PC-9 (cell line): ENCODE measurements at regions not wholly inside any gene's neighbourhood (a gene's known extent, or its start where the extent isn't known, plus 50 kb on each side); places are given as distances from the start of the nearest gene placed in this dataset.

Experiments
- BruUV-seq: library from RNA; stranded (reverse); fragments of 400-500 nt; replicated peaks from 2 replicates; lab custom pipeline; 2021; lab: Mats Ljungman, UMichigan
- CTCF ChIA-PET: fragments of 300-600 bp; sonication (Branson Sonifier 250); formaldehyde crosslinking; loops from one replicate; lab custom pipeline; 2022; ENCODE audit warnings: antibody characterized with exemption; lab: Charles Lee
- POLR2A ChIA-PET: fragments of 300-600 bp; sonication (Branson Sonifier 250); formaldehyde crosslinking; loops from one replicate; lab custom pipeline; 2022; ENCODE audit warnings: antibody characterized with exemption; ENCODE audit not compliant: unreplicated experiment; lab: Charles Lee
- DNase-seq, 2 experiments: peaks; one replicate each; pipeline versions ENCODE4 v3.0.0 to v3.0.0-alpha.2; 2015 to 2022; ENCODE audit warnings: mixed read lengths in 1 of 2
- H2AFZ ChIP-seq: fragments of 200-600 bp; sonication (generic); 2 replicates; pipeline ENCODE4 v1.8.1; 2017; ENCODE audit warnings: antibody characterized with exemption
- H3F3A ChIP-seq: fragments of 200-600 bp; sonication (generic); 2 replicates; pipeline ENCODE4 v1.8.1; 2017; ENCODE audit warnings: antibody characterized with exemption, mild to moderate bottlenecking, low read depth; ENCODE audit not compliant: insufficient read depth
- H3K27ac ChIP-seq: fragments of 200-600 bp; sonication (generic); 2 replicates; pipeline ENCODE4 v1.6.1; 2016; ENCODE audit warnings: mixed run types
- H3K27me3 ChIP-seq: fragments of 200-600 bp; sonication (generic); 2 replicates; pipeline ENCODE4 v1.6.1; 2016; ENCODE audit warnings: low read depth, mixed run types; ENCODE audit not compliant: insufficient read depth
- H3K36me3 ChIP-seq: fragments of 200-600 bp; sonication (generic); 2 replicates; pipeline ENCODE4 v1.6.1; 2016; ENCODE audit warnings: low read depth, mixed run types
- H3K4me1 ChIP-seq: fragments of 200-600 bp; sonication (generic); replicated peaks from 2 replicates; pipeline ENCODE4 v1.6.1; 2016; ENCODE audit warnings: mixed run types; ENCODE audit not compliant: insufficient read depth
- H3K4me2 ChIP-seq: fragments of 200-600 bp; sonication (generic); 2 replicates; pipeline ENCODE4 v1.6.1; 2017; ENCODE audit warnings: mixed run types
- H3K4me3 ChIP-seq: fragments of 200-600 bp; sonication (generic); 2 replicates; pipeline ENCODE4 v1.6.1; 2016; ENCODE audit warnings: mixed run types
- H3K79me2 ChIP-seq: fragments of 200-600 bp; sonication (generic); 2 replicates; pipeline ENCODE4 v1.6.1; 2017; ENCODE audit warnings: low read depth, mixed run types
- H3K9me2 ChIP-seq: fragments of 200-600 bp; sonication (generic); 2 replicates; pipeline ENCODE4 v1.8.1; 2017; ENCODE audit warnings: mild to moderate bottlenecking; ENCODE audit not compliant: insufficient read depth
- H3K9me3 ChIP-seq: fragments of 200-600 bp; sonication (generic); 2 replicates; pipeline ENCODE4 v1.8.1; 2016; ENCODE audit warnings: low read depth; ENCODE audit not compliant: insufficient read depth
- H4K20me1 ChIP-seq: fragments of 200-600 bp; sonication (generic); 2 replicates; pipeline ENCODE4 v1.8.1; 2017; ENCODE audit not compliant: insufficient read depth
- EZH2 ChIP-seq: fragments of 200-600 bp; sonication (generic); IDR thresholded peaks from 2 replicates; pipeline ENCODE4 v1.8.0; 2017; ENCODE audit warnings: antibody characterized with exemption, low read depth
- intact Hi-C: fragments of 100-400 bp; cut with micrococcal nuclease; formaldehyde crosslinking; loops from one replicate; pipeline ENCODE4 v1.10.0; 2022; ENCODE audit not compliant: unreplicated experiment
- TF ChIP-seq, protein P1 (sequence below): fragments of 200-600 bp; sonication (generic); conservative IDR thresholded peaks from 2 replicates; pipeline ENCODE4 v1.6.1; 2017; ENCODE audit warnings: mixed run types, antibody characterized with exemption, mild to moderate bottlenecking, moderate library complexity

GRCh38 chr4:104022831-104023230 is 303.0 kb upstream of the TACR3 start:
- intact Hi-C loops: no loop called here
- no peak overlapping the region for H3K4me2 ChIP-seq
- H3K9me3 ChIP-seq: no peaks in the 10 kb centered on the region
- no peaks in the 10 kb centered on the region for H3F3A ChIP-seq
- H3K27ac ChIP-seq: no peak overlapping the region
- no peak overlapping the region for H2AFZ ChIP-seq
- no peak for DNase-seq
- no TSS peak for BruUV-seq
- no peak overlapping the region for H3K4me3 ChIP-seq
- H3K4me1 ChIP-seq: no peaks in the 10 kb centered on the region
- no peaks in the 10 kb centered on the region for H3K27me3 ChIP-seq
- H3K9me2 ChIP-seq: no peaks in the 10 kb centered on the region
- no peaks in the 10 kb centered on the region for H3K36me3 ChIP-seq
- no peaks in the 10 kb centered on the region for H4K20me1 ChIP-seq
- ChIA-PET POLR2A (no interaction called here), CTCF (no interaction called here)
- no peaks in the 10 kb centered on the region for H3K79me2 ChIP-seq
- TF ChIP-seq EZH2: no peak
- TF ChIP-seq, protein P1, sequence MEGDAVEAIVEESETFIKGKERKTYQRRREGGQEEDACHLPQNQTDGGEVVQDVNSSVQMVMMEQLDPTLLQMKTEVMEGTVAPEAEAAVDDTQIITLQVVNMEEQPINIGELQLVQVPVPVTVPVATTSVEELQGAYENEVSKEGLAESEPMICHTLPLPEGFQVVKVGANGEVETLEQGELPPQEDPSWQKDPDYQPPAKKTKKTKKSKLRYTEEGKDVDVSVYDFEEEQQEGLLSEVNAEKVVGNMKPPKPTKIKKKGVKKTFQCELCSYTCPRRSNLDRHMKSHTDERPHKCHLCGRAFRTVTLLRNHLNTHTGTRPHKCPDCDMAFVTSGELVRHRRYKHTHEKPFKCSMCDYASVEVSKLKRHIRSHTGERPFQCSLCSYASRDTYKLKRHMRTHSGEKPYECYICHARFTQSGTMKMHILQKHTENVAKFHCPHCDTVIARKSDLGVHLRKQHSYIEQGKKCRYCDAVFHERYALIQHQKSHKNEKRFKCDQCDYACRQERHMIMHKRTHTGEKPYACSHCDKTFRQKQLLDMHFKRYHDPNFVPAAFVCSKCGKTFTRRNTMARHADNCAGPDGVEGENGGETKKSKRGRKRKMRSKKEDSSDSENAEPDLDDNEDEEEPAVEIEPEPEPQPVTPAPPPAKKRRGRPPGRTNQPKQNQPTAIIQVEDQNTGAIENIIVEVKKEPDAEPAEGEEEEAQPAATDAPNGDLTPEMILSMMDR: no peak

GRCh38 chr4:104022226-104022625 is 302.4 kb upstream of the TACR3 start:
- Histone ChIP-seq H3K9me2 (no peaks in the 10 kb centered on the region), H2AFZ (no peak overlapping the region), H3K9me3 (no peaks in the 10 kb centered on the region), H3K27me3 (no peaks in the 10 kb centered on the region), H3K36me3 (no peaks in the 10 kb centered on the region), H3K27ac (no peak overlapping the region), H3K4me2 (no peak overlapping the region), H3K4me1 (no peaks in the 10 kb centered on the region), H4K20me1 (no peaks in the 10 kb centered on the region), H3K4me3 (no peak overlapping the region), H3F3A (no peaks in the 10 kb centered on the region), H3K79me2 (no peaks in the 10 kb centered on the region)
- ChIA-PET POLR2A (no interaction called here), CTCF (no interaction called here)
- DNase-seq: no peak
- no TSS peak for BruUV-seq
- TF ChIP-seq, protein P1: no peak
- TF ChIP-seq EZH2: no peak
- intact Hi-C loops: no loop called here

DNA sequence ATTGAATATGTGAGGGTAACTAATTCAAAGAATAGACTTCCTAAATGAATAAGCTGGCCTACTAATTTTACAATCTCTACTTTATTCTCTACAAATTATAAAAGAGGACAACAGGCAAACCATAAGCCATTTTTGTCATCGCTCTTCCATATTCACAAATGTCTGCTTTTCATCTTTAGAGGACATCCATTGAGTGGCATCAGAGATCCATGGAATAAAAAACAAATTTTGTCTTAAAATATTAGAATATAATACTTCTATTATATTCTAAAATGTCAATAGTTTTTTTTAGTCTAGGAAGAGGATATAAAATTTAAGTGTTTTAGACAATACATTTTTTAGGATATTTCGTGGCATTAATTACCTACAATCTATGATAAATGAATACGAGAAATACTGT is 300.9 kb upstream of the TACR3 start:
- Histone ChIP-seq H3K4me2 (no peak overlapping the region), H4K20me1 (no peaks in the 10 kb centered on the region), H2AFZ (no peak overlapping the region), H3K9me3 (no peaks in the 10 kb centered on the region), H3K36me3 (no peaks in the 10 kb centered on the region), H3K79me2 (no peaks in the 10 kb centered on the region), H3F3A (no peaks in the 10 kb centered on the region), H3K9me2 (no peaks in the 10 kb centered on the region), H3K4me1 (no peaks in the 10 kb centered on the region), H3K27ac (no peak overlapping the region), H3K4me3 (no peak overlapping the region), H3K27me3 (no peaks in the 10 kb centered on the region)
- intact Hi-C loops: no loop called here
- BruUV-seq: no TSS peak
- CTCF ChIA-PET: no interaction called here
- POLR2A ChIA-PET: no interaction called here
- no peak for TF ChIP-seq EZH2
- TF ChIP-seq, protein P1: no peak
- DNase-seq: no peak
